ENCODE measurements at regions not wholly inside any gene's neighbourhood (a gene's known extent, or its start where the extent isn't known, plus 50 kb on each side); places are given as distances from the start of the nearest gene placed in this dataset.
"Not testable (repeated sequence)": the region's sequence is repeated elsewhere in the genome, so short reads cannot be mapped to it uniquely, and the experiment has no call there.

DNA sequence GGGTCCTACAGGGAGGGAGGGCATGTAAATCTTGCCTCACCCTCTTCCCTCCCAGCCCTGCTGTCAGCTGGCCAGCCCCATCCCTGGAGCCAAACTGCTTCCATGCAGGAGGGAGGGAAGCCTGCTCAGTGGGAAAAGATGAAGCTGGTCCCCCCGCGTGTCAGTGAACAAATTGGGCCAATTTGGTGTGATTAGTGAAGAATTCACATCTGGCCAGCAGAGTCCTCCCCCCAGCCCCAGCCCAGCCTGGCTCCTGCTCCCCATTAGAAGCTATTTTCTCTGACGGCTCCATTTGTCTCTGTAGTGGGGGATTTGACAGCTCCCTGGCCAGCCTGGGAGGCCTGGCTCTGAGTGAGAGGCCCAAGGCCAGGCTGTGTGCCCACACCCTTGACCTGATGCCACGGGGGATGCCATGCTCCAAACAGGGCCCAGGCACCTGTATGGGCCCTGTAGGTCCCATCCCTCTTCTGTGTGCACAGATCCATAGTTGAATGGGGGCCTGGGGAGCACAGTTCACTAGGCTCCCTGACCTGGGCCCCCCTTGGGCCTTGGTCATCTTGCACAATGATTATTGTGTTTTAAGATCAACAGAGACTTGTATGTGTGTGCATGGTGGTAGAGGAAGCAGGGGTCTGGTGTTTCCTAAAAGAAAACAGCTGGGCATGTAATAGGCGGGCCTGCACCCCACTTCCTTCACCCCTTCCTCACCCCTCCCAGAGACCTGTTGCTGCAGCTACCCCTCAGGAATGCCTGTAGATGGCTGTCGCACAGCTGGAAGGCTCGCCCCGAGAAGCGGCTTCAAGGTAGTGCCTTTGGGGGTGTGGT, 50.7 kb upstream of the TAC4 start:
- DNase-seq (ENCODE audit: low spot score), result no peak

DNA sequence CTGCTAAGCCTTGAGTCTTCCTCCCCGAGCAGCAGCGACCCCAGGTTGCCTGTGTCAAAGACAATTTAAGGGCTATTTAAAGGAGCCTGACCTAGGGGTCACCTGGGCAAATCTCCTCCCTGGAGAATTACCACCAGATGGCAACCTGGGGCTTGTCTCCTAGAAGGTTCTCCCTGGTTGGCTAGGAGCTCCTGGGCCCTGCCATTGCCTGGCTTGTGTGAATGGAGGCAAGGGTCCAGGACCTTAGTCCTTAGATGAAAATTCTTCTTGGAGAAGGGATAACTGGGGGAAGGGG, 51.3 kb upstream of the TAC4 start:
- no peak for DNase-seq (ENCODE audit: low spot score)

DNA sequence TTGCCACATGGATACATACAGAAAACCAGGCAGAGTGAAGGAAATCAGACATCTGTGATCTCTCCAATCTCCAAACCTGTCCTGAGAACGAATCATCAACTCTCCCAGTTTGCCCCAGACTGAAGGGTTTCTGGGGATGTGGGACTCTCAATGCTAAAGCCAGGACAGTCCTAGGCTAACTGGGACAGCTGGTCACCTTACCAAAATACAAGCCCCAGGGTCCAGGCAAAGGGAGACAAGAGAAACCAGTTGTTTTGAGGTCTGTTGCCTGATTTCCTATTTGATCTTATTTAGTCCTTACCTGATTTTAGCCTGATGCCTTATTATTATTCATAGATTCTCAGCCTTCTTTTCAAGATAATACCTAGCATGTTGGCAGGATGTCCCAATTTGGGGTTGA, 51.7 kb upstream of the TAC4 start:
- DNase-seq (ENCODE audit: low spot score), result no peak

DNA sequence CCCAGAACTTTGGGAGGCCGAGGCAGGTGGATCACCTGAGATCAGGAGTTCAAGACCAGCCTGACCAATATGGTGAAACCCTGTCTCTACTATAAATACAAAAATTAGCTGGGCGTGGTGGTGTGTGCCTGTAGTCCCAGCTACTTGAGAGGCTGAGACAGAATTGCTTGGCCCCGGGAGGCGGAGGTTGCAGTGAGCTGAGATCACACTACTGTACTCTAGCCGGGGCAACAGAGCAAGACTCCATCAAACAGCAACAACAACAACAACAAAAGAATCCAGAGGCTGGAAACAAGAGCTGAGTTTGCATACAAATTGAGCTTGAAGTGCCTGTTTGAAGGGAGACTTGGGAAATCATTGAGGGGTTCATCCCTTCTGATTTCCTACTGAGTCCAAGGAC, 52.9 kb upstream of the TAC4 start:
- DNase-seq (ENCODE audit: low spot score), result not testable (repeated sequence)

DNA sequence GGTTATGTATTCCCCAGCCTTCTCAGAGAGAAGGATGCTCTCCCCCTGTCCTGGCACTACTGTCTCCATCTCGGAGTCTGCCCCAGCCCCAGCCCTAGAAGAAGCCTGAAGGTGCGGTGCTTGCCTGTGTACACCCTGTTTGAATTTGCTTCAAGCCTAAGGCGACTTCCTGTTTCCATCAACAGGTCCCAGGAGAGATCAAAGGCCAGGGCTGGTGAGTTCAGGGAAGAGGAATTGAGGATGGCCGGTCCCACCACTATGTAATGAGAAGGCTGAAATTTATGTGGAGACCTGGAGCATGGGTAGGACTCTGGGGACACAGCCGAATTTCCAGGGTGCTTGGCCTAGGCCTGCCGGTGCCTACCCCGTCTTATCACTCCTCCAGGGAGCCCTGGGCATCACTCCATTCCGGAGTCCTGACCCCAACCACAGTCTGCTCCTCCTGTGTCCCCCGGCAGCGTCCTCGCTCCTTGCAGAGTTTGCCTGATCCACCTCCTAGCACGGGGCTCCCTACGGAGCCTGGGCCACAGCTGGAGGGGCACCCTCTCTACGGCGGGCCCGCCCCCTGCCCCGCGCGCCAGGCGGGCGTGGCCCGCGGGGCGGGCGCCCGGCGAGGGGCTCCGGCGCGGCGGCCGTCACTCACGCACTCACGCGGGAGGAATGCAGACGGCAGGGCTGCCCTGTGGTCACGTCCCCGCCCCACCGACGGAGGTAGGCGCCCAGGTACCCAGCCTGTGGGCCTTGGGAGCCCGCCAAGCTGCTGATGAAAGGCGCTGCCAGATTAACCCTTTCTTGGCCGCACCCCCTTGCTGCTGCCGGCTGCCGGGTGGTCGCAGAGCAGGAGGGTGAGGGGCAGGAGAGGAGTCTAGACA, 53.8 kb upstream of the TAC4 start:
- DNase-seq (ENCODE audit: low spot score), result peak; percentile 41

DNA sequence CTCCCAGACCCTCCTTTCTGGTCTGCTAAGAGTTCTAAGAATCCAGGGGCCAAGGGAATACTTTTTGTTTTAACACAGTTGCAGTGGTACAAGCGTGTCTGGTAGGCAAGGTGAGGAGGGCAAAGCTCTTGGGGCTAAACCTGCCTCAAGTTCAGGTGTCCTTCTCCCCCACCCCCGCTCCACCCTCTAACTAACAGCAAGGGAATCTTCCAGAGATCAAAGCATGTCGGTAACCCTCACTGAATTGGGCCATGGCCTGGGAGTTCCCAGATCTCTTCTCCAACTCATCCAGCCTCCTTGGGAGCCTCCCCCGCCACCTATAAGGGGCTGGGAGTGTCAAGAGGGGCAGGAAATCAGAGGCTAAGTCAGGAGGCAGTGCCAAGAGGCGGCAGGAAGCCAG, 55.7 kb upstream of the TAC4 start:
- no peak for DNase-seq (ENCODE audit: low spot score)

DNA sequence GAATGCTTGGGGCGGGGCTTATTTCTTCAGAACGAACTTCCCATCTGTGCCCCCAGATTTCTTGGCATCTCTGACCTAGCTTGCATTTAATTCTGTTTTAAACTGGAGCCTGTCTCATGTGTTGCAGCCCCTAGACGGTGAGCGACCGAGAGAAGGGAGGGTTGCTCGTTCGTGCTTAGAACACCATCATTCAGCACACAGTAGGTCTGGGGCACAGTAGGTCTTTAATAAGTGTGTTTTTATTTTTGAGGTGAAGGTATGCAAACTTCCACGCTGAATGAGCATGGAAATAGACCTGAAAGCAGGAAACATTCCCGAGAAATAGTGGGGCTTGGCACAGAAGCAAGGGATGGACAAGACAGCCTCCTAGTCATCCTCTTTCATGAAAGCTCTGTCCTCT, 57.0 kb upstream of the TAC4 start:
- no peak for DNase-seq (ENCODE audit: low spot score)

DNA sequence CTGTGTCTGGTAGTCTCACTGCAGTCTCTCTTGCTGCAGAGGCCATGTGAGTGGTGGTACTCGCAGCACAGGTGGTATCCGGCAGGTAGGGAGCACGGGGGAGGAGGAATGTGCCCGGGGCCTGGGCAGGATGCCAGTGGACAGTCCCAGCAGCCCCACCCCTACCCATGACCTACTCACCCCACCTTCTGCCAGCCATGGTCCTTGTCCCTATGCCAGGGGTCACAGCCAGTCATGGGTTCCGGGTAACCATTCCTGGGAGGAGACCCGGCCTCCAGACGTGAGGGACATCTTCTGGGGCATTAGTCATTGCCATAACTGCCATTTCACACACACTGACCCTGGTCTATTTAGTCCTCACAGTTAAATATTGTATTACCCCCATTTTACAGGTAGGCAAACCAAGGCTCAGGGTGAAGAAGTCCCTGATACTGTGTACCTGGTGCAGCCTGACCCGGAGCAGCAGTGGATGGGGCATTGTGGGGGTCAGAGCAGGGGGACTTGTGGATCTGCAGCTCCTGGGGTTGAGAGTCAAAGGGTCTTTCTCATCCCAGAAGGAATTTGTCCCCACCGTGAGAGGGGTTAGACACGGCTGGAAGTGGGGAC, 58.8 kb upstream of the TAC4 start:
- DNase-seq (ENCODE audit: low spot score), result no peak

DNA sequence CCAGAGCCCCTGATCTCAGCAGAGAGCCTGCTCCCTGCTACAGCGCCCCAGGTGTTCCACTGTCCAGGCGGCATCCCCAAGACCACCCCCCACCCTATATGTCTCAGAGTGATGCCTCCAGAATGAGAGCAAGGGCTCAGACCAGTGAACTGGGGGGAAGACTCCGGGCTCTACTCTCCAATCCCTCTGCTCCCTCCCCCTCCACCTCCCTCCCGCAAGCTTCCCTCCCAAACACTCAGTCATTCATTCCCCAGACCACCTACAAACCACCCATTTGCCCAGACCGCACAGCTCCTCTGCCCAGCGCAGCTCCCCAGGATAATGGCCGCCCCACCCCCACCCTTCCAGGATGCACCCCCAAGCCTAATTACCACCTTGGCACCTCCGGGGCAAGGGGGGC, 59.4 kb upstream of the TAC4 start:
- DNase-seq (ENCODE audit: low spot score), result no peak

DNA sequence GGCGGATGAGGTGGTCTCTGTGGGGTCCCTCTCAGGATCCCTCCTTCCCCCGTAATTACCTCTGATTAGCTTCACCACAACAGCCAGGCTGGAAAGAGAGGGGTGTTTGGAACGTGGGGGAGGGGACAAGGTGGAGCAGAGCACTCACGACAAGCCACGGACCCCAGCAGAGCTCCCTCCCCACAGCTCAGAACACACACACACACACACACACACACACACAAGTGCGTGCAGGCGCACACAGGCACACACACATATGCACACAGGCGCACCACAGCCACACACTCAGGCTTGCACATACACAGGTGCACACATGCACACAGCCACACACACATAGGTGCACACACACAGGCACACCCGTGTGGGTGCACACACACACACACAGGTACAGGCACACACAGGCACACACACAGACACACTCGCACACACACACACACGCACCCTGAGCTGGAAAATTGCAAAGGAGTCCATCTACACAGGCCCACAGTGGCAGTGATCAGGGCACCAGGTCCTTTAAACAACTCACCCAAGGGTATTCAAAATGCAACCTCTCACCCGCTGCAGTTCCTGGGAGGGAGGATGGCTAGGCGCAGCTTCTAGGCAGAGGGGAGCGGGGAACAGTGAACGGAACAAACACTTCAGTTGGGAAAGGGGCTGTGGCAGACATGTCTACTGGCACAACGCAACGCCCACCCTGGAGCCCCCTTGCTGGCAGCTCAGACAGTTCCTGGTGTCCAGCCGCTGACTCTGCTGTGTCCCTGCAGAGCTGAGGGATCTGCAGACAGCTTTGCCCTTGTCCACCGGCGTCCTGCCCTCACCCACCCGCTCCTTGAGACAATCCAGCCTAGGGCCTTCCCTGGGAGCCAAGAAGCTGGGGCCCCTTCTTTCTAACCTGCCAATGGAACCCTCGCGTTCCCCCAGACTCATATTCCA, 59.9 kb upstream of the DLX4 start:
- no peak for DNase-seq (ENCODE audit: low spot score)

DNA sequence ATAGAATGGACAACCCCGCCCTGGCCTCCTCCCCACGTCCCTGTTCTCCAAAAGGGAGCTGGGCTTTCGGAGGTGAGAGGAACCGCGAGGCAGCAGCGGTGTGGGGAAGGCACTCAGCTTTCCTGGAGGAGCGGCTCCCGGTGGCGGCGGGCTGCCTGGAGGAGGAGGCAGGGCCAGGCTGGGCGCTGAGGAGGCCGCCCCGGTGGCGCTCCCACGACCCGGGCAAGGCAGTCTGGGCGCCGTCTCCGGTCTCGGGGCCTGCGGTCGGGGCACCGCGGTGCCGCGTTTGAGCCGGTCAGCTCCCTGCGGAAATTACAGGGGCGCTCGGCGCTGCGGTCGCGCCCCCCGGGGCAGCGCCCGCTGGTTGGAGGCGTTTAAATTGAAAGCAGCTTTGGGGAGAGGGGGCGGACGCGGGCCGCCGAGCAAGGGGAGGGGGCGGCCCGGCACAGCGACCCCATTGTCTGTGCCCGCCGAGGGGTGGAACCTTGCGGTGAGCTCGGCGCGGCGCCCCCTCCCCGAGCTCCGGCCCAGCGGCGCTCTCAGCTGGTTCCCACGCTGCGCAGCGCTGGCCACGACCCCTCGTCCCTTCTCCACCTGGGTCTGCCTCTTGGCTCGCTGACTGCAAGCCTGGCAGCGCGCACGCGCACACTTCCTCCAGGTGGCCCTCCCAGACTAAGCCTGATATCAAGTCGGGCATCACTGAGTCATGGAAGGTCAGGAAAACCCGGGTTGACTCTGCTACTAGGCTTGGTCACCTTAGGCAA, 58.7 kb upstream of the DLX4 start:
- DNase-seq (ENCODE audit: low spot score), result no peak

DNA sequence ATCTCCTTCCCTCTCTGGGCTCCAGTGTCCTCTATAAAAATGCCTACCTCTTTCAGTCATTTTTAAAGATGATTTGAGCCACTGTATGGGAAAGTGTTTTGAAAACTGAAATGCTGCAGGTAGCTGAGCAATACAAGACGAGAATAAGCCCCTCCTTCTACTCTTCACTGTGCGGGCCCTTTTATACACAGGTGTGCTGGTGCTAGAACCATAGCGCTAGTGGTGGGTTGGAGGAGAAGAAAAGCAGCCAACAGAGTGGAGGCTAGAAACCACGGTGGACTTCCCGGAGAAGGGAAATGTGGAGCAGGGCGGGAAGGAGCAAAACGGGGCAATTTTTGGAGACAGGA, 58.2 kb upstream of the DLX4 start:
- no peak for DNase-seq (ENCODE audit: low spot score)

DNA sequence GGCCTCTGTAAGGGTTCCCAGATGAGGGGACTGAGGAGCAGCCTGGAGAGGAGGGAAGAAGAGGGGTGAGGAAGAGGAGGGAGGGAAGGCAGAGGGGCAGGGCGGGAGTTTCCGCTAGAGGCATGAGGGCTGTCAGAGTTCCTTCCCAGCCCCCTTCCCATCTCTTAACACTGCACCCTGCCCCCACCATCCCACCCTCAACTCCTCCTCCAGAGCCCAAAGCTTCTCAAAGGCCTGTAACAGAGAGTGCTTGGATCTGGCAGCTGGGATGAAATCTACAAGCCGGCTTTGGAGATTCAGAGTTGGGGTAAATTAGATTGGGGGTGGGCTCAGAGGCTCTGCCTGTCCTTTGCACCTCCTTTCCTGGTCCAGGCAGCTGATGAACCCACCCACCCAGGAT, 57.3 kb upstream of the DLX4 start:
- DNase-seq (ENCODE audit: low spot score), result no peak

DNA sequence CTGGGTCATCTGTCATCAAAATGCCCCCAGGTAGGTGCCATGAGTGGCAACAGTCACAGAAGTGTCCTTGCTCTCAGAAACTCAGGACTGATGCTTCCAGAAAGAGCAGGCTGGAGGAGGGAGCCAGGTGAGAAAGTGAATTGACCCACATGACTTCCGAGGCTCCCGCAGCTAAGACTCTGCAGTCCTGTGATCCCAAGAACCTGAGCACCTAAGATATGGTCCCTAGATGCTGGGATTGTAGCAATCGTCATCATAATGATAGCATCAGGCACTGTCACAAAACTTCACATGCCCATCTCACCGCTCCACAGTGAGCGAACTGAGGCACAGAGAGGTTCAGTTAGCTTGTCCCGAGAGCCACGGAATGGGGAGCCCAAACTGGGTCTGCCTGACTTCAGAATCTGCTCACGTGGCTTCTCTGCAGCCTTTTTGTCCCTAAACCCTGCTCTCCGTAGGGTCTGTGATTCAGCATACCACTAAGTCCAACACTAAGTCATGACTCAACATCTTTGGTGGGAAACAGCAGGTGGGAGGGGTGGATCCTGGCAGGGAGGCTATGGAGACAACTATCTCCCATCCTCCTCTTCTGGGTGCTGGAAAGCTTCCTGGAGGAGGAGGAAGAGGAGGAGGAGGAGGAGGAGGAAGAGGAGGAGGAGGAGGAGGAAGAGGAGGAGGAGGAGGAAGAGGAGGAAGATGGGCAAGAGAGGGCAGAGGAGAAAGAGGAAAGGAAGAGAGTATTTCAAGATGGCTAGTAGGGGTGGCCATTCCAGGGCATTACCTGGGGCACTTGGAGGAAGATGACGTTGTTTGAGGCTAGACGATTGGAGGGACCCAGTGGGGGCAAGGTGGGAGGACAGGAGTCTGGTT, 55.5 kb upstream of the DLX4 start:
- DNase-seq (ENCODE audit: low spot score), result no peak

DNA sequence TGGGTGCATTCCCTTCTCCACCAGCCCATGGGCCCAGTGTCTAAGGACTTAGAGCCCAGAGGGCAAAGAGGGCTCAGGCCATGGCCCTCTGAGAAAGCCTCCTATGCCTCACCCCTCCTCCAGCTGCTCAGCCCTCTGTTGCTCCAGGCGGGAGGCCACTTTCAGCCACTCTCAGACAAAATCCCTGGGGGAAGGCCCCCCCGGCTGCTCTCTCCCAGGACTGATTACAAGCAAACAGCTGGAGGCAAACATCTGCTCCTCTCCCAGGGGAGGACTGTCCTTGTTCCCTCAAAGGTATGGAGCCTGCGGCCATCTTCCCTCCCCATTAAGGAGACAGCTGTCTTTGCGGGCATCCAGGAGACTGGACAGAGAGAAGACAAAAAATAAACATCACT, 54.9 kb upstream of the DLX4 start:
- DNase-seq (ENCODE audit: low spot score), result no peak

DNA sequence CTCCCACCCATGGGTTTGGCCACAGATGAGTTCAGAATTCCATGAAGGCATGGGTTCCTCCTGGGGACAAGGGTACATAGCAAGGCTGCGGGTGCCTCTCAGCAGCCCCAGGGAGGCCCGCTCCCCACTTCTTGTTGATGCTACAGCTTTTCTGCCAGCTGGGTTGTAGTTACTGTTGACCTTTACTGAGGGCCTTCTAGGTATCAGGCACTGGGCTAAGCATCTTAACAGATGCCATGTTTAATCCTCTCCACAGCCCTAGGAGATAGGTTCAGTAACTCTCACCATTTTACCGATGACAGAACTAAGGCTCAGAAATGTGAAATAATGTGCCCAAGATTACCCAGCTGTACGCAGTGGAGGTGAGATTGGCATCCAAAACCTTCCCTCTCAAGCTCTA, 54.3 kb upstream of the DLX4 start:
- no peak for DNase-seq (ENCODE audit: low spot score)

DNA sequence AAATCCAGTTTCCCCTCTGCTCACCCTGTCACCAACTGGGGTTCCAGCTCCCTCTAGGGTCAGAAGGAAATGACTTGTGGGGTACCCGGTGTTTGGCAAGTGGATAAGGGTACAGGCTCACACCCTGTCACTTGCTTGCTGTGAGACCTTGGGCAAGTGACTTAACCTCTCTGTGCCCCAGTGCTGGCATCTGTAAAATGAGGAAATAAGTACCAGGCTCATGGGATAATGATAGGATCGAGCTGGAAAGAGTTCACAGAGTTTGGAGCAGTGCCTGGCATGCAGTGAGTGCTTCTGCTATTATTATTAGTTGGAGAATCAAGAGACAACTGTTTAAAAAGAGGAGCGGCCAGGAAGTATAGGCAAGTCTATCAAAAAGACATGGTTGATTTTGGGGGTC, 53.7 kb upstream of the DLX4 start:
- no peak for DNase-seq (ENCODE audit: low spot score)

DNA sequence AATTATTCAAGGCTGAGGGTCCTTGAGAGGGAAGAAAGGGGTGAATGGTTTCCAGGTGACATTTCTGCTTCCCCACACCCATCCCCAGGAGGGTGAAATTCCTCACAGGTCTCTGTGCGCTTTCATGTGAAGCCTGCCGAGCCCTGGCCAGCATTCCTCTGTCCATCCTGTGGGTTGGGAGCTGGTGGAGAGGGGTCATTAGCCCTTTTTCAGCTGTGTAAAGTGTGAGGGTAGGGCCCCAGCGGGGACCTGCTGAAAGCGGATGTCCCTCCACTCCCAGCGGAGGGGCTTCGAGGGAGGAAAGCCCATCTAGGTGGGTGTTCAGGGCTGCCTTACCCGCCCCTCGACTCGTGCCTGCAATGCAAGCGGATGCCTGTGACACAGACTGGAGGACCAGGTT, 53.3 kb upstream of the DLX4 start:
- no peak for DNase-seq (ENCODE audit: low spot score)

DNA sequence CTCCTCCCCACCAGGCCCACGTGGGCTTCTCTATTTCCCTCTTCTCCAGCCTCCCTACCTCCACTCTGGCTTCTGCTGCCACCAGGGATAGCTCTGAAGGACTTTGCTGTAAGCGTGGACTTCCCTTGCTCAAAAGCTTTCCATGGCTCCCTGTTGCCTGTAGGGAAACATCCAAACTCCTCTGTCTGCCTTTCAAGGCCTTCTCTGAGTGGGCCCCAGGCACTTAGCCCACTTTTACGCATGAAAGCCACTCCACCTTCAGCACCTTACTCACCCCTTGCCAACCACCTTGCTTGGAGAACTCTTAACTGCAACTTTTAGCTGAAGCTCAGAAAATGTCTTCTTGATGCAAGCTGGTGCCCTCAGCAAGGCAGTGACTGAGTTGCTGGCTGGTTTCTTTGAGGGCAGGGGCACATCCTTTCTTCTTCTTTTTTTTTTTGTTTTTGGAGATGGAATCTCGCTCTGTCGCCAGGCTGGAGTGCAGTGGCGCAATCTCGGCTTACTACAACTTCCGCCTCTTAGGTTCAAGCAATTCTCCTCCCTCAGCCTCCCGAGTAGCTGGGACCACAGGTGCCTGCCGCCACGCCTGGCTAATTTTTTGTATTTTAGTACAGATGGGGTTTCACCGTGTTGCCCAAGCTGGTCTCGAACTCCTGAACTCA, 52.0 kb upstream of the DLX4 start:
- DNase-seq (ENCODE audit: low spot score), result no peak

DNA sequence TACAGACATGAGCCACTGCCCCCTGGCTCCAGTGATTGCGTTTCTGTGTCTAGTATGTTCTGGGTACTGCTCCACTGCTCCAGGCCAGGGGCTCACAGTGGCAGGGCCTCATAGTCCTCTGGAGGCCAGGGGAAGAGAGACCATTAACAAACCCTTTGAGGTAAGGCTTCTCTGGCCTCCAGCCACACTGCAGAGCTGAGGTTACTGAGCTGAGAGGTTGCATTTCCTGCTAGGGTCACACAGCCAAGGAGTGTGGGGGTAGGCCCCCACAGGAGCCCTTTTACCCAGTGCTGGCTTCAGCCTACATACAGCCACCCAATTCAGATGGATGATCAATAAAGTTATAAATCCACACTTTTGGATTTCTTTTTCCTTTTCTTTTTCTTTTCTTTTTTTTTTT, 50.4 kb upstream of the DLX4 start:
- DNase-seq (ENCODE audit: low spot score), result no peak

Measured in germinal center (tissue), 1 donor.